ENCODE measurements at regions not wholly inside any gene's neighbourhood (a gene's known extent, or its start where the extent isn't known, plus 50 kb on each side); places are given as distances from the start of the nearest gene placed in this dataset.
"Not testable (repeated sequence)": the region's sequence is repeated elsewhere in the genome, so short reads cannot be mapped to it uniquely, and the experiment has no call there.

GRCh38 chr7:65144557-65144956, 138.1 kb upstream of the ERV3-1 start:
- not testable (repeated sequence) for TF ChIP-seq POLR2AphosphoS5 (IDR thresholded peaks at IDR 0.05); EP300 (conservative IDR thresholded peaks at IDR 0.05; ENCODE audit: poor library complexity, severe bottlenecking)
- TF ChIP-seq, protein P1, sequence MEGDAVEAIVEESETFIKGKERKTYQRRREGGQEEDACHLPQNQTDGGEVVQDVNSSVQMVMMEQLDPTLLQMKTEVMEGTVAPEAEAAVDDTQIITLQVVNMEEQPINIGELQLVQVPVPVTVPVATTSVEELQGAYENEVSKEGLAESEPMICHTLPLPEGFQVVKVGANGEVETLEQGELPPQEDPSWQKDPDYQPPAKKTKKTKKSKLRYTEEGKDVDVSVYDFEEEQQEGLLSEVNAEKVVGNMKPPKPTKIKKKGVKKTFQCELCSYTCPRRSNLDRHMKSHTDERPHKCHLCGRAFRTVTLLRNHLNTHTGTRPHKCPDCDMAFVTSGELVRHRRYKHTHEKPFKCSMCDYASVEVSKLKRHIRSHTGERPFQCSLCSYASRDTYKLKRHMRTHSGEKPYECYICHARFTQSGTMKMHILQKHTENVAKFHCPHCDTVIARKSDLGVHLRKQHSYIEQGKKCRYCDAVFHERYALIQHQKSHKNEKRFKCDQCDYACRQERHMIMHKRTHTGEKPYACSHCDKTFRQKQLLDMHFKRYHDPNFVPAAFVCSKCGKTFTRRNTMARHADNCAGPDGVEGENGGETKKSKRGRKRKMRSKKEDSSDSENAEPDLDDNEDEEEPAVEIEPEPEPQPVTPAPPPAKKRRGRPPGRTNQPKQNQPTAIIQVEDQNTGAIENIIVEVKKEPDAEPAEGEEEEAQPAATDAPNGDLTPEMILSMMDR (IDR thresholded peaks at IDR 0.05; ENCODE audit: poor library complexity, severe bottlenecking): not testable (repeated sequence)
